ENCODE measurements at regions not wholly inside any gene's neighbourhood (a gene's known extent, or its start where the extent isn't known, plus 50 kb on each side); places are given as distances from the start of the nearest gene placed in this dataset.

DNA sequence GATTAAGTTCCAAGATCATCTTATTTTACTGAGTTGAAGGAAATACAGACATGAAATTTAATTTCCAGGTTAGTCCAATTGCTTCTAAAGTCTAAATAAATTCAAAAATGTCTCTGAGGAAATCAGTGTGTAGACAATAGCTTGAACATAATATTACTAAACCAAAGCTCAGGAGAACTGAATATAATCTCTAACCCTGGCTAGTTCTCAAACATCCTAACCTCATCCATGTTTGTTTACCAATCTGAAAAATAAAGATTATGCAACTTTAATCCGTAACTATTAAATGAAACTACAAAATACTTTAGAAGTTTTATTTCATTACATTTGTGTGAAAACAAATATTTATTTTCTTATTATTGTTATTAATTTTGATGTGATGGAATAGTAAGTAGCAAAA is 387.2 kb downstream of the TBC1D32 start:
- H3K4me2 ChIP-seq (ENCODE audit: unreplicated experiment), result no peak overlapping the region
- H3K27me3 ChIP-seq (replicated peaks; ENCODE audit: insufficient read depth), result no peaks in the 10 kb centered on the region
- TF ChIP-seq EZH2phosphoT487 (IDR thresholded peaks at IDR 0.05; ENCODE audit: insufficient read depth, low read depth), result no peak
- no peak for TF ChIP-seq EZH2 (IDR thresholded peaks at IDR 0.05; ENCODE audit: insufficient read depth, poor library complexity, severe bottlenecking)
- H3K4me1 ChIP-seq (ENCODE audit: insufficient read depth), result no peaks in the 10 kb centered on the region
- no peak overlapping the region for H3K9ac ChIP-seq
- in situ Hi-C loops (cut with MboI), result no loop called here
- no peak overlapping the region for H3K27ac ChIP-seq
- H3K9me3 ChIP-seq (ENCODE audit: low read depth), result no peaks in the 10 kb centered on the region
- 0% methylated on average over 1 of the region's 1 CpG for WGBS, 2 experiments (ENCODE audit: low coverage in 1 of 2, low lambda C conversion rate in 2 of 2, missing lambda C conversion rate in 2 of 2)
- no peak for DNase-seq
- H2AFZ ChIP-seq, result no peak overlapping the region
- no peaks in the 10 kb centered on the region for H4K20me1 ChIP-seq (ENCODE audit: insufficient read depth)
- no peaks in the 10 kb centered on the region for H3K9me2 ChIP-seq (ENCODE audit: insufficient read depth)
- no peaks in the 10 kb centered on the region for H3K36me3 ChIP-seq (ENCODE audit: low read depth)
- H3K4me3 ChIP-seq, result no peak overlapping the region
- no peaks in the 10 kb centered on the region for H3F3A ChIP-seq (ENCODE audit: insufficient read depth)
- no peaks in the 10 kb centered on the region for H3K79me2 ChIP-seq (ENCODE audit: insufficient read depth)

DNA sequence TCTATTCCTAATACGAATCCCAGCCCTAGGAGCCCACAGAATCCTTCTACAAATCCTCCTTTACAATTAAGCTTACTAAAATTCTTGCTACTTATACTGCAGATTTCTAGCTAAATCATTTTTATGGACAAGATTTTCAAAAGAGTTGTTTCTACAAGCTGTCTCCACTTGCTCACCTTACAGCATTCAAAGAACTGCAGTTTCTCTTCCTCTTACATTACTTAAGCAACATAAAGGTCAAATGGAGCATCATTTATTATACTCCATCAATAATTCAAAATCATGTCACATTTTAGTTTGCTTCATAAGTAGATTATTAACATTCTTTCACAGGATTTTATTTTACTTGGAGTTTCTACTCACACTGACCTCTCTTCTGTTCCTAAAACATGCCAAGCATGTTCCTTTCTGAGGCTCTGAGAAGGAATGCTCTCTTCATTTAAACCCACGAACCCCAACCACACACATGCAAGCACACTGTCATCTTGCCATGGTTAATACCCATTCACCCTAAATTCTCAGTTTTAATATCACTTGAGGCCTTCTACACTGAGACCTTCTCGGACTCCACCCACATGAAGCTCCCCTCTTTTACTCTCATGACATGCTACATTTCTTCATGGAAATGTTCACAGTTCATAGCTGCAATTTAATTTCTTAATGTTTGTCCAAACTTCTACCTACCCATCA is 388.2 kb downstream of the TBC1D32 start:
- H3K9me3 ChIP-seq (ENCODE audit: low read depth), result no peaks in the 10 kb centered on the region
- no peaks in the 10 kb centered on the region for H3K79me2 ChIP-seq (ENCODE audit: insufficient read depth)
- in situ Hi-C loops (cut with MboI), result no loop called here
- no peak overlapping the region for H3K4me3 ChIP-seq
- no peaks in the 10 kb centered on the region for H4K20me1 ChIP-seq (ENCODE audit: insufficient read depth)
- H3K36me3 ChIP-seq (ENCODE audit: low read depth), result no peaks in the 10 kb centered on the region
- no peak overlapping the region for H3K27ac ChIP-seq
- H3K27me3 ChIP-seq (replicated peaks; ENCODE audit: insufficient read depth), result no peaks in the 10 kb centered on the region
- no peaks in the 10 kb centered on the region for H3F3A ChIP-seq (ENCODE audit: insufficient read depth)
- no peak overlapping the region for H2AFZ ChIP-seq
- whole genome bisulfite sequencing, 2 experiments (ENCODE audit: low coverage in 1 of 2, low lambda C conversion rate in 2 of 2, missing lambda C conversion rate in 2 of 2), result 14 to 24% methylated on average over 3 of the region's 3 CpGs
- TF ChIP-seq EZH2phosphoT487 (IDR thresholded peaks at IDR 0.05; ENCODE audit: insufficient read depth, low read depth) (no peak), EZH2 (IDR thresholded peaks at IDR 0.05; ENCODE audit: insufficient read depth, poor library complexity, severe bottlenecking) (no peak)
- H3K9ac ChIP-seq, result no peak overlapping the region
- H3K4me1 ChIP-seq (ENCODE audit: insufficient read depth), result no peaks in the 10 kb centered on the region
- DNase-seq, result no peak
- no peak overlapping the region for H3K4me2 ChIP-seq (ENCODE audit: unreplicated experiment)
- no peaks in the 10 kb centered on the region for H3K9me2 ChIP-seq (ENCODE audit: insufficient read depth)

DNA sequence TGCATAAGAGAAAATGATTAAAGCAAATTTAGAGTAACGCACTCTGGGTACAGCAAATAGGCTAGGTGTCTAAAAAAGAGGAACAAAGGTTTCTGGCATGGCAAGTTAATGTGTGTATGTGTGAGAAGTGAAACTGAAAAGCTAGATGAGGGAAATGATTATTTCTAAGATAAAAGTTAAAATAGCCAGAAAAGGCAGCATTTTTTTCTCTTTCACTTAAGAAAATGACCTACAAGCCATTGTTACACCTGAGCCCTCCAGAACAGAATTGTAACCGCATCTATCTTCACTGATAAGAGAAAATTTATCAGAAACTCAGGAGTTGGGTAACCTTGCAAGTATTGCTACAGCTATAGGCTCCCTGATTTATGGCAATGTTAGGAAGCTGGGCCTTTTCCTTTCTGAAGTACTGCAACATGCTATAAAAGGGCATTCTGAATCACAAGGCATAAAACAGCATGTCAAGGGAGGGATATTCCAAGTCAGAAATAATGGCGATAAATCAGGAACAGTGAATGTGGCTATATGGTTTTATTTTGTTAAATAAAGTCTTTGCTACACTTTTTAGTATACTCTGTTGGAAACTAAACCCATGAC is 395.3 kb downstream of the TBC1D32 start:
- Histone ChIP-seq H3K9me3 (ENCODE audit: low read depth) (no peaks in the 10 kb centered on the region), H3K9ac (no peak overlapping the region), H3K4me2 (ENCODE audit: unreplicated experiment) (no peak overlapping the region), H3K9me2 (ENCODE audit: insufficient read depth) (no peaks in the 10 kb centered on the region), H3K79me2 (ENCODE audit: insufficient read depth) (no peaks in the 10 kb centered on the region), H4K20me1 (ENCODE audit: insufficient read depth) (no peaks in the 10 kb centered on the region), H3K27ac (no peak overlapping the region), H3K4me3 (no peak overlapping the region), H3K4me1 (ENCODE audit: insufficient read depth) (no peaks in the 10 kb centered on the region), H3F3A (ENCODE audit: insufficient read depth) (no peaks in the 10 kb centered on the region), H3K27me3 (replicated peaks; ENCODE audit: insufficient read depth) (no peaks in the 10 kb centered on the region), H2AFZ (no peak overlapping the region), H3K36me3 (ENCODE audit: low read depth) (no peaks in the 10 kb centered on the region)
- no peak for TF ChIP-seq EZH2 (IDR thresholded peaks at IDR 0.05; ENCODE audit: insufficient read depth, poor library complexity, severe bottlenecking)
- TF ChIP-seq EZH2phosphoT487 (IDR thresholded peaks at IDR 0.05; ENCODE audit: insufficient read depth, low read depth), result no peak
- in situ Hi-C loops (cut with MboI), result no loop called here
- no peak for DNase-seq
- WGBS, 2 experiments (ENCODE audit: low coverage in 1 of 2, low lambda C conversion rate in 2 of 2, missing lambda C conversion rate in 2 of 2), result 41 to 56% methylated on average over 3 of the region's 3 CpGs

DNA sequence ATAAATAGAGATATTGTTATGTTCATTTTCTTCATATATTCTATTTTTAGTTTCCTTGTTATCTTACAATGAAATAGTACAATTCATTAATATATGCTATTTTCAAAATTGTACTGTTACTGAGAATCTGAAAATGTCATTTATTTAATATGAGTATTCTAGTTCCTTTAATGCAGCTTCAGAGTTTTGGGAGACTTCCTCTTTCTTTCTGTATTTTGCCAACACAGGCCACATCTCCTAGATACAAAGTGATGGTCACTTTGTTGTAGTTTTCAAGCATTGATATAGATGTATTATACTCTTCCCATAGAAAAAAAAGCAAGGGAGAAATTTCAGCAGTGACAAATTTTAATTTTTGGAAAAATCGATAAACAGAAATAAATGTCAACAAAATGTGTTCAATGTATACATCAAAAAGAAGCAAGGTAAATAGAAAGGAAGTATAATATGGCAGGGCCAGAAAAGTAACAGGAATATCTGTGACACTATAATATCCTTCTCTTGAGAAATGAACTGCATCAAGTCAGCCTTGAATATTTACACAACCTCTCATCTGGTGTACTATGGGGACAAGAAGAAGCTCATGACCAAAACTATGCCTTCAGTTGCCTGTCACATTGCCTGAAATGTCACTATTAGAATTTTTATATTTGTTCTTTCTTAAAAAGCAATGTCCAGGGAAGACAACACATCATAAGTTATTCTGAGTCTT is 396.0 kb downstream of the TBC1D32 start:
- WGBS, 2 experiments (ENCODE audit: low coverage in 1 of 2, low lambda C conversion rate in 2 of 2, missing lambda C conversion rate in 2 of 2), result 41 to 44% methylated on average over 1 of the region's 1 CpG
- H3K27me3 ChIP-seq (replicated peaks; ENCODE audit: insufficient read depth), result no peaks in the 10 kb centered on the region

More for the DNA sequence above, 396.0 kb downstream of the TBC1D32 start:
- TF ChIP-seq EZH2 (IDR thresholded peaks at IDR 0.05; ENCODE audit: insufficient read depth, poor library complexity, severe bottlenecking), result no peak
- TF ChIP-seq EZH2phosphoT487 (IDR thresholded peaks at IDR 0.05; ENCODE audit: insufficient read depth, low read depth), result no peak
- no peaks in the 10 kb centered on the region for H3K9me2 ChIP-seq (ENCODE audit: insufficient read depth)
- no peak overlapping the region for H2AFZ ChIP-seq
- no peaks in the 10 kb centered on the region for H3K36me3 ChIP-seq (ENCODE audit: low read depth)
- no peaks in the 10 kb centered on the region for H4K20me1 ChIP-seq (ENCODE audit: insufficient read depth)
- no peak overlapping the region for H3K4me2 ChIP-seq (ENCODE audit: unreplicated experiment)
- no peaks in the 10 kb centered on the region for H3K9me3 ChIP-seq (ENCODE audit: low read depth)
- no peaks in the 10 kb centered on the region for H3K79me2 ChIP-seq (ENCODE audit: insufficient read depth)
- no peaks in the 10 kb centered on the region for H3K4me1 ChIP-seq (ENCODE audit: insufficient read depth)
- H3K9ac ChIP-seq, result no peak overlapping the region
- no peak for DNase-seq
- H3K4me3 ChIP-seq, result no peak overlapping the region
- no peaks in the 10 kb centered on the region for H3F3A ChIP-seq (ENCODE audit: insufficient read depth)
- in situ Hi-C loops (cut with MboI), result no loop called here
- H3K27ac ChIP-seq, result no peak overlapping the region
